GM10248 (cell line): ENCODE measurements at regions not wholly inside any gene's neighbourhood (a gene's known extent, or its start where the extent isn't known, plus 50 kb on each side); places are given as distances from the start of the nearest gene placed in this dataset.

Experiments
- CTCF ChIA-PET: fragments of 300-600 bp; sonication (Branson Sonifier 250); formaldehyde crosslinking; extraction: SDS; loops from one replicate; lab custom pipeline; 2021; ENCODE audit warnings: antibody characterized with exemption; lab: Yijun Ruan, JAX
- POLR2A ChIA-PET: fragments of 350-650 bp; sonication (Branson Sonifier 250); formaldehyde crosslinking; extraction: SDS; loops from one replicate; lab custom pipeline; 2020; ENCODE audit warnings: antibody characterized with exemption; lab: Yijun Ruan, JAX
- DNase-seq: peaks from one replicate; pipeline ENCODE4 v3.0.0; 2012; ENCODE audit errors: extremely low spot score
- TF ChIP-seq, protein P1 (sequence below): IDR thresholded peaks from 2 replicates; pipeline ENCODE4 v1.5.1; 2012; ENCODE audit warnings: mild to moderate bottlenecking, low read depth; ENCODE audit errors: extremely low read depth, missing control alignments, control extremely low read depth

- POLR2A ChIA-PET, result no interaction called here
- CTCF ChIA-PET, result interaction anchor here (1.1 kb wide), 1 partner anchor 11 kb away, joined by 3 read pairs; no protein-coding TSS in a partner anchor
- TF ChIP-seq, protein P1, sequence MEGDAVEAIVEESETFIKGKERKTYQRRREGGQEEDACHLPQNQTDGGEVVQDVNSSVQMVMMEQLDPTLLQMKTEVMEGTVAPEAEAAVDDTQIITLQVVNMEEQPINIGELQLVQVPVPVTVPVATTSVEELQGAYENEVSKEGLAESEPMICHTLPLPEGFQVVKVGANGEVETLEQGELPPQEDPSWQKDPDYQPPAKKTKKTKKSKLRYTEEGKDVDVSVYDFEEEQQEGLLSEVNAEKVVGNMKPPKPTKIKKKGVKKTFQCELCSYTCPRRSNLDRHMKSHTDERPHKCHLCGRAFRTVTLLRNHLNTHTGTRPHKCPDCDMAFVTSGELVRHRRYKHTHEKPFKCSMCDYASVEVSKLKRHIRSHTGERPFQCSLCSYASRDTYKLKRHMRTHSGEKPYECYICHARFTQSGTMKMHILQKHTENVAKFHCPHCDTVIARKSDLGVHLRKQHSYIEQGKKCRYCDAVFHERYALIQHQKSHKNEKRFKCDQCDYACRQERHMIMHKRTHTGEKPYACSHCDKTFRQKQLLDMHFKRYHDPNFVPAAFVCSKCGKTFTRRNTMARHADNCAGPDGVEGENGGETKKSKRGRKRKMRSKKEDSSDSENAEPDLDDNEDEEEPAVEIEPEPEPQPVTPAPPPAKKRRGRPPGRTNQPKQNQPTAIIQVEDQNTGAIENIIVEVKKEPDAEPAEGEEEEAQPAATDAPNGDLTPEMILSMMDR, result no peak
- peak; percentile 5 for DNase-seq
Observed at GRCh38 chr3:163768048-163768447, 1310.2 kb downstream of the SI start.

GRCh38 chr3:163766112-163766511 lies 1312.2 kb downstream of the SI start:
- CTCF ChIA-PET, result no interaction called here
- POLR2A ChIA-PET, result no interaction called here

GRCh38 chr3:163753033-163753432 lies 1325.3 kb downstream of the SI start:
- ChIA-PET CTCF (interaction anchor here (1.4 kb wide), 1 partner anchor 10 kb away, joined by 3 read pairs; no protein-coding TSS in a partner anchor), POLR2A (no interaction called here)
- TF ChIP-seq, protein P1, result no peak
- DNase-seq, result no peak

More at GRCh38 chr3:163766112-163766511, 1312.2 kb downstream of the SI start:
- TF ChIP-seq, protein P1, result no peak
- no peak for DNase-seq

GRCh38 chr3:163745204-163745603 lies 1333.1 kb downstream of the SI start:
- no peak for DNase-seq
- CTCF ChIA-PET, result no interaction called here
- POLR2A ChIA-PET, result no interaction called here
- TF ChIP-seq, protein P1, result no peak

DNA sequence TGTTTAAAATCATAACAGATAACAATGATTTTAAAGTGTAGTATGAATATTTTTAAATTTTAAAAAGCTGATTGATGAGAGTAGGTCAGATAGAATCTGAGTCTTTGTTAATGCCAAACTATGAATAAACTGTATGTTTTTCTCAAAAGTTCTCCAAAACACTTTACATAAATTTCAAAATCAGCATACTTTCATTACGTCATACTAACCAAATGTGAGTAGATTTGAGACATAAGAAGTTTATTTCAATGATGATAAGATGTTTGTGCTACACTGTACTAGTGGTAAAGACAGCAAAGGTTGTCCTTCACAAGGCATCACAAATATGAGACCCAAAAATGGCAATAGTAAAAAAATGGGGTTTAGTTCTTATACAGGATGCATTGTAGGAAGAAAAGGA lies 1342.9 kb downstream of the SI start:
- TF ChIP-seq, protein P1, result no peak
- DNase-seq, result no peak
- ChIA-PET CTCF (interaction anchor here (1.4 kb wide), 1 partner anchor 16 kb away, joined by 3 read pairs; no protein-coding TSS in a partner anchor), POLR2A (no interaction called here)

DNA sequence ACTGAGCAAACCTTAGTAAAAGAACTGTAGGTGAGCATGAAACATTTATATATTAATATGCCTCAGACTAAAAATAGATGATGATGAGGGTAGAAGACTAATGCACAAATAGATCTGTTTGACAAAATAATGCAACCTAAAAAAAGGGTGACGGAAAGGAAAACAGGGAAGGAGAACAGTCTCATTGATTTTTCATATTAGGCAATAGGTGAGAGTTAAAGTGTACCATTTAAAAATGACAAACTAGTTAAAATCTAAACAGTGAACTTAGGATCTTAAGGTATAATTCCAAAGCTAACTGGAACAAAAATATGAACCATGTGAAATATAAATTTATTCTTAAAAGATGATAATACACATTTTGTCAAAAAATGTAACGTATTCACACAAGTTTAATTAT lies 1347.6 kb downstream of the SI start:
- ChIA-PET POLR2A (no interaction called here), CTCF (no interaction called here)
- no peak for DNase-seq
- TF ChIP-seq, protein P1, result no peak
